ENCODE measurements at regions not wholly inside any gene's neighbourhood (a gene's known extent, or its start where the extent isn't known, plus 50 kb on each side); places are given as distances from the start of the nearest gene placed in this dataset.

DNA sequence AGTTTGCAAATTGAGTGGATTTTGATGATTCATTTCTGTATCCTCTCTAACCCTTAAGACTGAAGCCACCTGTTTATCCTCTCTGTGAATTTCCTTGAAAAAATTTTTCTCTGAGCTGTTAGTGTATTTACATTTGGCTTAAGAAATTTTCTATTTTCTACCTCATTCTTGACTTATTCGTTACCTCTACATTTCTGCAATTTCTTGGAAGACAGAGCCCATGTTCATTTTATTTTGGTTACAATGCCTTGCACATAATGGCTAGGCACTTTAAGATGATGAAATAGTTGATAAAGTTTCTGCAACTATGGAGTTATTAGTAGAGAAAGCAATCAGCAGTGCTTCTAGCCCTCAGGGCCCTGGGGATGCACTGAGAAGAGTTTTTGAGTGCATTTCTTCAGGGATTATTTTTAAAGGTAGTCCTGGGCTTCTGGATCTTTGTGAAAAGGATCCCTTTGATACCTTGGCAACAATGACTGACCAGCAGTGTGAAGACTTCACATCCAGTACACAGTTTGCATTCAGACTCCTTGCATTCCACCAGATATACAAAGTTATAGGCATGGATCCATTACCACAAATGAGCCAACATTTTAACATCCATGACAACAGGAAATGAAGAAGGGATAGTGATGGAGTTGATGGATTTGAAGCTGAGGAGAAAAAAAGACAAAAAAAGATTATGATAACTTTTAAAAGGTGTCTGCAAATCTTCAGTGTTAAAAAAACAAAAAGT is 68.2 kb downstream of the CH25H start:
- H3K27ac ChIP-seq, result no peak overlapping the region
- no peak overlapping the region for H3K4me2 ChIP-seq
- H3K9ac ChIP-seq, result no peak overlapping the region
- Mint-ChIP-seq H3K27ac (no peak overlapping the region), H3K27me3 (ENCODE audit: insufficient read depth, low read depth) (no peaks in the 10 kb centered on the region), H3K4me3 (no peak overlapping the region), H3K9me3 (no peaks in the 10 kb centered on the region), H3K36me3 (no peaks in the 10 kb centered on the region), H3K4me1 (no peaks in the 10 kb centered on the region)
- no peak for DNase-seq (ENCODE audit: low spot score)
- H3K79me2 ChIP-seq (ENCODE audit: low read depth), result no peaks in the 10 kb centered on the region
- no peaks in the 10 kb centered on the region for H3K27me3 ChIP-seq
- no peaks in the 10 kb centered on the region for H4K20me1 ChIP-seq (ENCODE audit: low read depth)
- no peak overlapping the region for H2AFZ ChIP-seq (replicated peaks)
- H3K9me3 ChIP-seq (ENCODE audit: low read depth), result no peaks in the 10 kb centered on the region
- no peaks in the 10 kb centered on the region for H3F3A ChIP-seq (ENCODE audit: low read depth)
- no peak overlapping the region for H3K4me3 ChIP-seq
- TF ChIP-seq EZH2phosphoT487 (IDR thresholded peaks at IDR 0.05), result no peak
- TF ChIP-seq, protein P1, sequence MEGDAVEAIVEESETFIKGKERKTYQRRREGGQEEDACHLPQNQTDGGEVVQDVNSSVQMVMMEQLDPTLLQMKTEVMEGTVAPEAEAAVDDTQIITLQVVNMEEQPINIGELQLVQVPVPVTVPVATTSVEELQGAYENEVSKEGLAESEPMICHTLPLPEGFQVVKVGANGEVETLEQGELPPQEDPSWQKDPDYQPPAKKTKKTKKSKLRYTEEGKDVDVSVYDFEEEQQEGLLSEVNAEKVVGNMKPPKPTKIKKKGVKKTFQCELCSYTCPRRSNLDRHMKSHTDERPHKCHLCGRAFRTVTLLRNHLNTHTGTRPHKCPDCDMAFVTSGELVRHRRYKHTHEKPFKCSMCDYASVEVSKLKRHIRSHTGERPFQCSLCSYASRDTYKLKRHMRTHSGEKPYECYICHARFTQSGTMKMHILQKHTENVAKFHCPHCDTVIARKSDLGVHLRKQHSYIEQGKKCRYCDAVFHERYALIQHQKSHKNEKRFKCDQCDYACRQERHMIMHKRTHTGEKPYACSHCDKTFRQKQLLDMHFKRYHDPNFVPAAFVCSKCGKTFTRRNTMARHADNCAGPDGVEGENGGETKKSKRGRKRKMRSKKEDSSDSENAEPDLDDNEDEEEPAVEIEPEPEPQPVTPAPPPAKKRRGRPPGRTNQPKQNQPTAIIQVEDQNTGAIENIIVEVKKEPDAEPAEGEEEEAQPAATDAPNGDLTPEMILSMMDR (IDR thresholded peaks at IDR 0.05), result no peak
- TF ChIP-seq EZH2 (IDR thresholded peaks at IDR 0.05), result no peak
- H3K36me3 ChIP-seq, result no peaks in the 10 kb centered on the region
- H3K4me1 ChIP-seq, result no peaks in the 10 kb centered on the region

DNA sequence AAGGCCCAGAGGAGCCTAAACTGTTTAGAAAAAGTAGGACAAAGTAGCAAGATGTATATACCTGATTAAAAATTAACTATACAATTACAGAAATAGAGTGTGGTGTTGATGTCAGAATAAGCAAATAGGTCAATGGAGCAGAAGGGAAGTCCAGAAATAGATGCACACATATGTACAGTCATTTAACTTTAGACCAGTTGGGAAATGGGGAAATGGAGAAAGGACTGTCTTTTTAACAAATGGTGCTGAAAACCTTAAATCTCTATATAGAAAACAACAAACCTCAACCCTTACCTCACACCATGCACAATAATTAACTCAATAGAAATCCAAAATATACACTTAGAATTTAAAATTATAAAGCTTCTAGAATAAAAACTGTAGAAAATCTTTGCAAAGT is 72.2 kb downstream of the CH25H start:
- no peak overlapping the region for H3K4me2 ChIP-seq
- no peaks in the 10 kb centered on the region for H3K36me3 ChIP-seq
- H3K27me3 ChIP-seq, result no peaks in the 10 kb centered on the region
- Mint-ChIP-seq H3K4me3 (no peak overlapping the region), H3K27me3 (ENCODE audit: insufficient read depth, low read depth) (no peaks in the 10 kb centered on the region), H3K27ac (no peak overlapping the region), H3K4me1 (no peaks in the 10 kb centered on the region), H3K9me3 (no peaks in the 10 kb centered on the region), H3K36me3 (no peaks in the 10 kb centered on the region)
- H4K20me1 ChIP-seq (ENCODE audit: low read depth), result no peaks in the 10 kb centered on the region
- no peaks in the 10 kb centered on the region for H3K79me2 ChIP-seq (ENCODE audit: low read depth)
- no peak overlapping the region for H3K27ac ChIP-seq
- no peaks in the 10 kb centered on the region for H3F3A ChIP-seq (ENCODE audit: low read depth)
- H3K4me3 ChIP-seq, result no peak overlapping the region
- no peak for TF ChIP-seq EZH2phosphoT487 (IDR thresholded peaks at IDR 0.05)
- TF ChIP-seq EZH2 (IDR thresholded peaks at IDR 0.05), result no peak
- TF ChIP-seq, protein P1 (IDR thresholded peaks at IDR 0.05), result no peak
- no peaks in the 10 kb centered on the region for H3K4me1 ChIP-seq
- DNase-seq (ENCODE audit: low spot score), result no peak
- H3K9ac ChIP-seq, result no peak overlapping the region
- H3K9me3 ChIP-seq (ENCODE audit: low read depth), result no peaks in the 10 kb centered on the region
- H2AFZ ChIP-seq (replicated peaks), result no peak overlapping the region

DNA sequence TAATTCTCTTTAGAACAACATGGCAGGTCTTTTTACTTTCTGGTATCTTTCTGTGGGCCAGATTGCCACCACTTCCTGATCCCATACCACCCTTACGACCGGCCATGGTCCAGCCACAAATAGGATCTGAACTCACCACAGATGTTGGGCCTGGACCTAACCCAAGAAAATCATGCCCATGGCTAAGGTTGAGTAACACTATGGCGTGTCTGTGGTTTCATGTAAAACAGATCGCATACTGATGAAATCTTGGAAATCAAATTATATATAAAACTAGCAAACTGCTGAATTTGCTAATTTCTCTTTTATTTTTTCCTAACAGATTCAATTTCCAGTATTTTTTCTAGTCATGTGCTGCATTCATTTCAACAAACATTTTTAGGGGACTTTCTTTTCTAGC is 77.2 kb downstream of the CH25H start:
- no peak overlapping the region for H2AFZ ChIP-seq (replicated peaks)
- H3K4me1 Mint-ChIP-seq, result no peaks in the 10 kb centered on the region
- no peaks in the 10 kb centered on the region for H3K9me3 Mint-ChIP-seq
- H3K9me3 ChIP-seq (ENCODE audit: low read depth), result no peaks in the 10 kb centered on the region
- DNase-seq (ENCODE audit: low spot score), result no peak
- no peak overlapping the region for H3K27ac Mint-ChIP-seq
- TF ChIP-seq EZH2phosphoT487 (IDR thresholded peaks at IDR 0.05) (no peak), EZH2 (IDR thresholded peaks at IDR 0.05) (no peak)
- TF ChIP-seq, protein P1 (IDR thresholded peaks at IDR 0.05), result no peak
- H3K27me3 ChIP-seq, result no peaks in the 10 kb centered on the region
- no peak overlapping the region for H3K4me2 ChIP-seq
- no peaks in the 10 kb centered on the region for H3K27me3 Mint-ChIP-seq (ENCODE audit: insufficient read depth, low read depth)
- H3K79me2 ChIP-seq (ENCODE audit: low read depth), result no peaks in the 10 kb centered on the region
- no peaks in the 10 kb centered on the region for H3K36me3 Mint-ChIP-seq
- H3K27ac ChIP-seq, result no peak overlapping the region
- no peak overlapping the region for H3K4me3 Mint-ChIP-seq
- no peak overlapping the region for H3K9ac ChIP-seq
- no peaks in the 10 kb centered on the region for H3F3A ChIP-seq (ENCODE audit: low read depth)
- no peaks in the 10 kb centered on the region for H3K36me3 ChIP-seq
- H3K4me1 ChIP-seq, result no peaks in the 10 kb centered on the region
- no peaks in the 10 kb centered on the region for H4K20me1 ChIP-seq (ENCODE audit: low read depth)
- H3K4me3 ChIP-seq, result no peak overlapping the region
